H9 (cell line): ENCODE measurements at regions not wholly inside any gene's neighbourhood (a gene's known extent, or its start where the extent isn't known, plus 50 kb on each side); places are given as distances from the start of the nearest gene placed in this dataset.

ENCODE experiments used
- DNase-seq: peaks from one replicate; pipeline ENCODE4 v3.0.0-alpha.2; 2017
- H2AFZ ChIP-seq: one replicate; pipeline ENCODE4 v1.6.1; 2013; ENCODE audit warnings: mild to moderate bottlenecking, low read length, control low read depth, moderate library complexity
- H2AK5ac ChIP-seq: 2 replicates; pipeline ENCODE4 v1.6.1; 2013; ENCODE audit warnings: low read length, control low read depth, mixed read lengths; ENCODE audit not compliant: insufficient read length
- H2BK120ac ChIP-seq: one replicate; pipeline ENCODE4 v1.6.1; 2013; ENCODE audit warnings: low read depth, mild to moderate bottlenecking, low read length, control low read depth, inconsistent platforms; ENCODE audit not compliant: poor library complexity, severe bottlenecking
- H2BK12ac ChIP-seq: 2 replicates; pipeline ENCODE4 v1.6.1; 2013; ENCODE audit warnings: low read length, control low read depth, mixed read lengths, low read depth; ENCODE audit not compliant: insufficient read length
- H2BK15ac ChIP-seq: 2 replicates; pipeline ENCODE4 v1.6.1; 2013; ENCODE audit warnings: low read depth, low read length, control low read depth
- H2BK20ac ChIP-seq: one replicate; pipeline ENCODE4 v1.6.1; 2013; ENCODE audit warnings: low read depth, mild to moderate bottlenecking, low read length, control low read depth, inconsistent platforms; ENCODE audit not compliant: poor library complexity, severe bottlenecking
- H2BK5ac ChIP-seq: 2 replicates; pipeline ENCODE4 v1.6.1; 2013; ENCODE audit warnings: low read length, control low read depth, mixed read lengths; ENCODE audit not compliant: insufficient read length
- H3K14ac ChIP-seq: 2 replicates; pipeline ENCODE4 v1.6.1; 2013; ENCODE audit warnings: low read length, control low read depth; ENCODE audit not compliant: insufficient read depth
- H3K18ac ChIP-seq: 2 replicates; pipeline ENCODE4 v1.6.1; 2013; ENCODE audit warnings: low read depth, mild to moderate bottlenecking, mixed read lengths, low read length, control low read depth; ENCODE audit not compliant: insufficient read length
- H3K23ac ChIP-seq: 2 replicates; pipeline ENCODE4 v1.6.1; 2013; ENCODE audit warnings: low read length, control low read depth, mixed read lengths, low read depth; ENCODE audit not compliant: insufficient read length
- H3K23me2 ChIP-seq: 2 replicates; pipeline ENCODE4 v1.6.1; 2013; ENCODE audit warnings: low read depth, mild to moderate bottlenecking, mixed read lengths, low read length, control low read depth; ENCODE audit not compliant: insufficient read length, poor library complexity, severe bottlenecking
- H3K27ac ChIP-seq: 2 replicates; pipeline ENCODE4 v1.5.1; 2013; ENCODE audit warnings: low read length, control low read depth, mixed read lengths, low read depth; ENCODE audit not compliant: insufficient read length
- H3K27me3 ChIP-seq: 2 replicates; pipeline ENCODE4 v1.6.1; 2013; ENCODE audit warnings: low read length, control low read depth, inconsistent platforms; ENCODE audit not compliant: insufficient read depth
- H3K4ac ChIP-seq: 2 replicates; pipeline ENCODE4 v1.6.1; 2013; ENCODE audit warnings: low read depth, mild to moderate bottlenecking, control low read depth, inconsistent platforms, low read length, moderate library complexity
- H3K4me1 ChIP-seq: 2 replicates; pipeline ENCODE4 v1.6.1; 2013; ENCODE audit warnings: low read length, control low read depth, inconsistent platforms; ENCODE audit not compliant: insufficient read depth
- H3K4me2 ChIP-seq: 2 replicates; pipeline ENCODE4 v1.6.1; 2013; ENCODE audit warnings: low read length, control low read depth, mixed read lengths; ENCODE audit not compliant: insufficient read length, insufficient read depth
- H3K56ac ChIP-seq: 2 replicates; pipeline ENCODE4 v1.6.1; 2013; ENCODE audit warnings: low read depth, mild to moderate bottlenecking, mixed read lengths, low read length, control low read depth; ENCODE audit not compliant: insufficient read length
- H3K79me1 ChIP-seq: 2 replicates; pipeline ENCODE4 v1.6.1; 2013; ENCODE audit warnings: low read depth, mild to moderate bottlenecking, moderate library complexity, low read length, control low read depth, inconsistent platforms; ENCODE audit not compliant: insufficient read depth, poor library complexity, severe bottlenecking
- H3K79me2 ChIP-seq: 2 replicates; pipeline ENCODE4 v1.6.1; 2013; ENCODE audit warnings: low read length, control low read depth, inconsistent platforms; ENCODE audit not compliant: insufficient read depth
- H3K9ac ChIP-seq: 2 replicates; pipeline ENCODE4 v1.6.1; 2013; ENCODE audit warnings: low read length, control low read depth, mixed read lengths; ENCODE audit not compliant: insufficient read length; ENCODE audit errors: extremely low read depth
- H3K9me3 ChIP-seq: one replicate; pipeline ENCODE4 v1.6.1; 2013; ENCODE audit warnings: low read depth, low read length, inconsistent platforms; ENCODE audit not compliant: control insufficient read depth
- H3T11ph ChIP-seq: one replicate; pipeline ENCODE4 v1.6.1; 2013; ENCODE audit warnings: mild to moderate bottlenecking, low read length, control low read depth, inconsistent platforms
- H4K20me1 ChIP-seq: one replicate; pipeline ENCODE4 v1.6.1; 2013; ENCODE audit not compliant: control insufficient read depth, insufficient read length, insufficient read depth
- H4K5ac ChIP-seq: 2 replicates; pipeline ENCODE4 v1.6.1; 2013; ENCODE audit warnings: low read depth, mild to moderate bottlenecking, mixed read lengths, low read length, control low read depth; ENCODE audit not compliant: insufficient read length
- H4K8ac ChIP-seq: replicated peaks from 2 replicates; pipeline ENCODE4 v1.6.1; 2013; ENCODE audit warnings: low read length, control low read depth, mixed read lengths, low read depth; ENCODE audit not compliant: insufficient read length
- H4K91ac ChIP-seq: 2 replicates; pipeline ENCODE4 v1.6.1; 2013; ENCODE audit warnings: low read depth, mild to moderate bottlenecking, moderate library complexity, mixed read lengths, low read length, control low read depth; ENCODE audit not compliant: insufficient read length
- H3K27ac Mint-ChIP-seq, 3 experiments: 2 replicates in 2 of 3; 3 replicates in 1 of 3; pipeline ENCODE4 v1.8.0; 2020 to 2021; ENCODE audit warnings: mixed read lengths in 3 of 3, mild to moderate bottlenecking in 1 of 3, moderate library complexity in 1 of 3
- H3K27me3 Mint-ChIP-seq: 2 replicates; pipeline ENCODE4 v1.8.0; 2021; ENCODE audit warnings: low read depth, mild to moderate bottlenecking, moderate library complexity, mixed read lengths
- H3K36me3 Mint-ChIP-seq, 3 experiments: 2 replicates in 2 of 3; 3 replicates in 1 of 3; pipeline ENCODE4 v1.8.0; 2020 to 2021; ENCODE audit warnings: low read depth in 3 of 3, mixed read lengths in 3 of 3; ENCODE audit not compliant: insufficient read depth in 1 of 3
- H3K4me1 Mint-ChIP-seq, 2 experiments: 2 replicates each; pipeline ENCODE4 v1.8.0; 2020; ENCODE audit warnings: mixed read lengths in 2 of 2
- H3K4me3 Mint-ChIP-seq, 2 experiments: 2 replicates in 1 of 2; 3 replicates in 1 of 2; pipeline ENCODE4 v1.8.0; 2020 to 2021; ENCODE audit warnings: mild to moderate bottlenecking in 2 of 2, mixed read lengths in 2 of 2, moderate library complexity in 1 of 2
- H3K9me3 Mint-ChIP-seq, 2 experiments: 2 replicates in 1 of 2; 3 replicates in 1 of 2; pipeline ENCODE4 v1.8.0; 2020; ENCODE audit warnings: mild to moderate bottlenecking in 2 of 2, mixed read lengths in 2 of 2, moderate library complexity in 1 of 2
- WGBS: extraction: QIAGEN DNeasy Blood & Tissue Kit; methylation state at CpG from one replicate; pipeline ENCODE4 v1.1.7; 2013; ENCODE audit warnings: missing lambda C conversion rate, low lambda C conversion rate, mixed read lengths; ENCODE audit not compliant: insufficient read length; ENCODE audit errors: extremely low coverage; 5-methylcytosine and 5-hydroxymethylcytosine counted together
- TF ChIP-seq, protein P1 (sequence below): fragments of 200-600 bp; sonication (generic); conservative IDR thresholded peaks from 3 replicates; pipeline ENCODE4 v1.8.0; 2021; ENCODE audit warnings: antibody characterized with exemption, mild to moderate bottlenecking

DNA sequence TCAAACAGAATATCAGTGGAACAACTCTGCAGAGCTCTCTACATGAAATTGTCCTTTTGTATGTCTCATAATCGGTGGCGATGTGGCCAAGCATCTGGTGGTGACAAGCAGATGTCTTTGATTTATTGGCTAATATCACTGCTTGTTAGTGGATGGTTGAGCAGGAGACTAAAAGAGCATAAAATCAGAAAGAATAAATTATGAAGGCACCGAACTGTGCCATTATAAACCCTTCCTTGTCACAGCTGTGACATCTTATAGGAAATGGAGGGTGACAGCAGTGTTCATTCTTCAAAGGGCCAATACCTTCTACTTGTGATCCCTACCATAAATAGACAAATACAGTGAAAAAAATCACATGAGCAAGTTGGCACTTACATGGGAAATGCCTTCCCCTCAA, 1404.3 kb downstream of the MAT2B start:
- no peak overlapping the region for H2BK12ac ChIP-seq
- no peak overlapping the region for H3K4me2 ChIP-seq
- H3T11ph ChIP-seq = no peak overlapping the region
- no peak overlapping the region for H3K27ac ChIP-seq
- H4K8ac ChIP-seq = no peak overlapping the region
- H3K4me1 ChIP-seq = no peaks in the 10 kb centered on the region
- no peaks in the 10 kb centered on the region for H3K27me3 ChIP-seq
- no peaks in the 10 kb centered on the region for H3K23me2 ChIP-seq
- no peaks in the 10 kb centered on the region for H3K4me1 Mint-ChIP-seq
- TF ChIP-seq, protein P1, sequence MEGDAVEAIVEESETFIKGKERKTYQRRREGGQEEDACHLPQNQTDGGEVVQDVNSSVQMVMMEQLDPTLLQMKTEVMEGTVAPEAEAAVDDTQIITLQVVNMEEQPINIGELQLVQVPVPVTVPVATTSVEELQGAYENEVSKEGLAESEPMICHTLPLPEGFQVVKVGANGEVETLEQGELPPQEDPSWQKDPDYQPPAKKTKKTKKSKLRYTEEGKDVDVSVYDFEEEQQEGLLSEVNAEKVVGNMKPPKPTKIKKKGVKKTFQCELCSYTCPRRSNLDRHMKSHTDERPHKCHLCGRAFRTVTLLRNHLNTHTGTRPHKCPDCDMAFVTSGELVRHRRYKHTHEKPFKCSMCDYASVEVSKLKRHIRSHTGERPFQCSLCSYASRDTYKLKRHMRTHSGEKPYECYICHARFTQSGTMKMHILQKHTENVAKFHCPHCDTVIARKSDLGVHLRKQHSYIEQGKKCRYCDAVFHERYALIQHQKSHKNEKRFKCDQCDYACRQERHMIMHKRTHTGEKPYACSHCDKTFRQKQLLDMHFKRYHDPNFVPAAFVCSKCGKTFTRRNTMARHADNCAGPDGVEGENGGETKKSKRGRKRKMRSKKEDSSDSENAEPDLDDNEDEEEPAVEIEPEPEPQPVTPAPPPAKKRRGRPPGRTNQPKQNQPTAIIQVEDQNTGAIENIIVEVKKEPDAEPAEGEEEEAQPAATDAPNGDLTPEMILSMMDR = no peak
- no peak overlapping the region for H3K23ac ChIP-seq
- no peaks in the 10 kb centered on the region for H3K79me2 ChIP-seq
- H4K5ac ChIP-seq = no peak overlapping the region
- no peak for DNase-seq
- no peaks in the 10 kb centered on the region for H4K20me1 ChIP-seq
- H3K4me3 Mint-ChIP-seq = no peak overlapping the region
- H3K9me3 ChIP-seq = no peaks in the 10 kb centered on the region
- H2BK120ac ChIP-seq = no peak overlapping the region
- H3K4ac ChIP-seq = no peak overlapping the region
- no peaks in the 10 kb centered on the region for H3K79me1 ChIP-seq
- H2BK15ac ChIP-seq = no peak overlapping the region
- no peak overlapping the region for H3K56ac ChIP-seq
- no peak overlapping the region for H3K18ac ChIP-seq
- no peak overlapping the region for H3K14ac ChIP-seq
- no peak overlapping the region for H4K91ac ChIP-seq
- H2BK5ac ChIP-seq = no peak overlapping the region
- H2AFZ ChIP-seq = no peak overlapping the region
- no peaks in the 10 kb centered on the region; a peak in 1 of 5 replicates for H3K9me3 Mint-ChIP-seq
- WGBS = no CpG with 5 or more reads among the region's 3 CpGs
- no peak overlapping the region for H2BK20ac ChIP-seq
- H3K9ac ChIP-seq = no peak overlapping the region
- H3K27ac Mint-ChIP-seq = no peak overlapping the region
- H3K27me3 Mint-ChIP-seq = no peaks in the 10 kb centered on the region
- H3K36me3 Mint-ChIP-seq = no peaks in the 10 kb centered on the region
- no peak overlapping the region for H2AK5ac ChIP-seq
